ENCODE measurements at regions not wholly inside any gene's neighbourhood (a gene's known extent, or its start where the extent isn't known, plus 50 kb on each side); places are given as distances from the start of the nearest gene placed in this dataset.
A peak's percentile ranks its signal among the peaks of the same experiment; 100 is the strongest.

GRCh38 chr7:109094-109493, 83.3 kb upstream of the FAM20C start:
- no peak for ATAC-seq
- Histone ChIP-seq H3K4me3 (no peak overlapping the region), H3K4me1 (no peaks in the 10 kb centered on the region), H3K9me3 (no peaks in the 10 kb centered on the region), H3K27me3 (ENCODE audit: low read depth) (no peaks in the 10 kb centered on the region), H3K36me3 (no peaks in the 10 kb centered on the region), H3K27ac (no peak overlapping the region)
- no peak for DNase-seq
- intact Hi-C loops (cut with DNase I) = no loop called here
- no peak for TF ChIP-seq CTCF (IDR thresholded peaks at IDR 0.05)

DNA sequence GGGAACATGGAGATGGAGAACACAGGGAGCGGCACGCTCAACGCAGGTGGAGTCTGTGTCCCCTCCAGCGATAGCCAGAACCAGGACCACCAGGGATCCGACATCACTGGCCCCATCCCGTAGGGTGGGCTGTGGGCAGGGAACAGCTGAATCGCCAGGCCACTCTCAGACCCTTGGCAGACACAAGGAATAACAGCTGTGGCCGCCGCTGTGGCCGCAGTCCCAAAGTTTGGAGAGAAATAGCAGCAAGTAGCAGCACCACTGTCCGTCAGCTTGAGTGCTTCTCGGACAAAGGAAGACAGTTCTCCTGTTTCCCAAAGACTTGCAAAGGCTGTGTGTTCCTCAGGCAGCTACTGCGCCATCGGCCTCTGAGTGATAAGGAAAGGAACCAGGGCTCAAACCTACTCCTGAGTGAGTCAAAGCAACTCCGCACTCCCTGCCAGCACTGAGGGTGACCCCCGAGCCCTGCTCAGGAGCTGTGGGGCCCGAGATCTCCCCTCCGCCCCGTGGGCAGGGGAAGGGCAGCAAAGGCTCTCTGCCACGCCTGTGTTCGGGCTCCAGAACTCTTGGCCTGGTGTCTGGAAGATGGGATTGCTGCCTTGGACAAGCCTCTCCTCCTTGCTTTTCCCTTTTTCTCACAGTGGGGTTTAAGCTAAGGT, 82.3 kb upstream of the FAM20C start:
- DNase-seq = no peak
- H3K4me1 ChIP-seq = peaks cover 4% of the 10 kb centered on the region

DNA sequence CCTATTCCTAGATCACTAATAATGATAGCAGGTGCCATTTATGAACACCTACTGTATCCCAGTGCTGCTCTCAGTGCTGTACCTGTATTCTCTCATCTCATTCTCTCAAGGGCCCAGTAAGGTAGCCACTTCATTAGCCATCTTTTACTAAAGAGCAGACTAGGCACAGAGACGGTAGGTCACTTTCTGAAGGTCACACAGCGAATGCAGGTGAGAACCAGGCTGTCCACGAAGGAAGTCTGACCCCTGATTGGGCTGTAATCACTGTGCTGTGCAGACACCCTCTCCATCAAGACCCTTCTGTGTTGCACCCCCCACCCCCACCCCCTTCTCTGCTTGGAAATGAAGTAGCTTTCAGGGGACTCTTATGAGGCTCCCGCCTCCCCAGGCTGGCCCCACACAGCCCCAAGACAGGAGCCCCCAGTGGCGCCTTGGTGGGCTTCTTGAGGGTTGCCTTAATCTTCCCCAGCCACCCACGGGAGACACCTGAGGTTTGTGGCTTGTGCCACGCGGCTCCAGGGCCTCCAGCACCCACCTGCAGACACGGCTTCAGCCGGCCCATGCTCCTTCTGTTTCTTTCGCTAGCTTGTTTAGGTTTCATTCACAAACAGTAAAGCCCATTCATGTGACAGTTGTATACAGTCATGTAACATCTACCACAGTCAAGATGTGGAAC, 81.7 kb upstream of the FAM20C start:
- TF ChIP-seq CTCF (IDR thresholded peaks at IDR 0.05) = no peak
- peaks cover 4% of the 10 kb centered on the region for H3K4me1 ChIP-seq
- H3K27ac ChIP-seq = no peak overlapping the region
- DNase-seq (no peak), ATAC-seq (no peak)
- H3K9me3 ChIP-seq = no peaks in the 10 kb centered on the region
- no peaks in the 10 kb centered on the region for H3K27me3 ChIP-seq (ENCODE audit: low read depth)
- intact Hi-C loops (cut with DNase I) = no loop called here
- H3K4me3 ChIP-seq = no peak overlapping the region
- no peaks in the 10 kb centered on the region for H3K36me3 ChIP-seq

More for the DNA sequence above, 82.3 kb upstream of the FAM20C start:
- no peak for ATAC-seq
- Histone ChIP-seq H3K27ac (no peak overlapping the region), H3K36me3 (no peaks in the 10 kb centered on the region), H3K27me3 (ENCODE audit: low read depth) (no peaks in the 10 kb centered on the region), H3K9me3 (no peaks in the 10 kb centered on the region), H3K4me3 (no peak overlapping the region)
- TF ChIP-seq CTCF (IDR thresholded peaks at IDR 0.05) = no peak
- intact Hi-C loops (cut with DNase I) = no loop called here

DNA sequence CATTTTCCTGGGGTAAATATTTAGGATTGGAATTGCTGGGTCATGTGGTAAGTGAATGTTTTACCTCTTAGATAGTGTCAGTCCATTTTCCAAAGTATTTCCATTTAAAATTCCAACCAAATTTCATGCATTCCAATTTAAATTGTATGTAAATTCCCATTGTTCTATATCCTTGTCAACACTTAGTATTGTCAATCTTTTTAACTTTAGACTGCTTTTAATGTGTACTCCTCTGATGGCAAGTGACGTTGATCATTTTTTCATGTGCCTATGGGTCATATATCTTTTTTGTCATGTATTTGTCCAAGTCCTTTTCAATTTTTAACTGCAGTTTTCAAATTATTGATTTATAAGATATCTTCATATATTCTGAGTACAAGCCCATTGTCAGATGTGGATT, 80.8 kb upstream of the FAM20C start:
- Histone ChIP-seq H3K27ac (no peak overlapping the region), H3K36me3 (no peaks in the 10 kb centered on the region), H3K4me1 (peaks cover 12% of the 10 kb centered on the region), H3K9me3 (no peaks in the 10 kb centered on the region), H3K27me3 (ENCODE audit: low read depth) (no peaks in the 10 kb centered on the region), H3K4me3 (no peak overlapping the region)
- TF ChIP-seq CTCF (IDR thresholded peaks at IDR 0.05) = no peak
- intact Hi-C loops (cut with DNase I) = no loop called here
- DNase-seq = no peak
- no peak for ATAC-seq

DNA sequence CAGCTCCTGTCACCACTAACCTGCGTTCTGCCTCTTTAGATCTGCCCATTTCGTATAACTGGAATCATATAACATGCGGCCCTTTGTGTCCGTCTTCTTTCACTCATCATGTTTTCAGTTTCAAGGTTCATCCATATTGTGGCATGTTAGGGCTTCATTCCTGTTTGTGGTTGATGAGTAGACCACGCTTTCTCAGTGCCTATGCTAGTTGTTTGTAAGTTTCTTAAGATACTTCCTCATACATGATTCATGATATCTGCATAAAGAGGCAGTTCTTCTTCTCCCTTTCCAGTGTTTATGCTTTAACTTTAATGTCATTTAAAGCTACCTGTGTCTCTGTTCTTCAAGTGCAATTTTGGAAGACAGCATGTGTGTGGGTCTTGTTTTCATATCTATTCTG, 79.5 kb upstream of the FAM20C start:
- Histone ChIP-seq H3K9me3 (no peaks in the 10 kb centered on the region), H3K4me3 (no peak overlapping the region), H3K4me1 (peaks cover 12% of the 10 kb centered on the region), H3K36me3 (no peaks in the 10 kb centered on the region), H3K27ac (no peak overlapping the region), H3K27me3 (ENCODE audit: low read depth) (no peaks in the 10 kb centered on the region)
- peak; percentile 31 to 37 for ATAC-seq
- DNase-seq = no peak
- TF ChIP-seq CTCF (IDR thresholded peaks at IDR 0.05) = no peak
- intact Hi-C loops (cut with DNase I) = no loop called here

Data from lower lobe of right lung (tissue), 2 donors.